SK-N-DZ (cell line): ENCODE measurements at regions not wholly inside any gene's neighbourhood (a gene's known extent, or its start where the extent isn't known, plus 50 kb on each side); places are given as distances from the start of the nearest gene placed in this dataset.
A peak's percentile ranks its signal among the peaks of the same experiment; 100 is the strongest.
"Not testable (repeated sequence)": the region's sequence is repeated elsewhere in the genome, so short reads cannot be mapped to it uniquely, and the experiment has no call there.

Source experiments
- DNase-seq: peaks from one replicate; pipeline ENCODE4 v3.0.0-alpha.2; 2015; ENCODE audit warnings: low spot score

DNA sequence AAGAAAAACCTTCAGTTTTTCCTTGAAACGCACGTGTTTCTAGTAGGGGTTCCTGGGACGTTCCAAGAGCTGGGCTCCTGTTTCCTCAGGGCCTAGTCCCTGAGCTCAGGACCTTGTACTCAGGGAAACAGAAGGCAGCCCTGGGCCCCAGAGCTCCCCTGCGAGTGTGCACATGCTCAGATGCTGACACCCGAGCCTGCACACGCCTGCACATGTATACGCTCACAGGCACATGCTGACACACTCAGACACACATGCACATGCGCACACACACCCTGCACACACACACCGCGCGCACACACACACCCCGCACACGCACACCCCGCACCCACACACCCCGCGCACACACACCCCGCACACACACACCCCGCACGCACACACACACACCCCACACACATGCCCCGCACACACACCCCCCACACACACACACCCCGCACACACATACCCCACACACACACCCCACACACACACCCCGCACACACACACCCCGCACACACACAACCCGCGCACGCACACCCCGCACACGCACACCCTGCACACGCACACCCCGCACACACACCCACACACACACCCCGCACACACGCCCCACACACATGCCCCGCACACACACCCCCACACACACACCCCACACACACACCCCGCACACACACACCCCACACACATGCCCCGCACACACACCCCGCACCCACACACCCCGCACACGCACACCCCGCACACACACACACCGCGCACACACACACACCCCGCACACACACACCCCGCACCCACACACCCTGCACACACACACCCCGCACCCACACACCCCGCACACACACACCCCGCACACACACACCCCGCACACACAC lies 52.2 kb downstream of the CALML3 start:
- peak; percentile 64 for DNase-seq

DNA sequence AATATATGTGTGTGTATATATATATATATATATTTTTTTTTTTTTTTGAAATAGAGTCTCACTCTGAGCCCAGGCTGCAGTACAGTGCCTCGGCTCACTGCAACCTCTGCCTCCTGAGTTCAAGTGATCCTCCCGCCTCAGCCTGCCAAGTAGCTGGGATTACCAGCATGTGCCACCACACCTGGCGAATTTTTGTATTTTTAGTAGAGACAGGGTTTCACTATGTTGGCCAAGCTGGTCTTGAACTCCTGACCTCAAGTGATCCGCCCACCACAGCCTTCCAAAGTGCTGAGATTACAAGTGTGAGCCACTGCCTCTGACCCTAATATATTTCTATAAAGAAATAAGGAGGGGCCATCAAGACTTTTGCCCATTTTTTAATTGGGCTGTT lies 55.3 kb downstream of the CALML3 start:
- not testable (repeated sequence) for DNase-seq

DNA sequence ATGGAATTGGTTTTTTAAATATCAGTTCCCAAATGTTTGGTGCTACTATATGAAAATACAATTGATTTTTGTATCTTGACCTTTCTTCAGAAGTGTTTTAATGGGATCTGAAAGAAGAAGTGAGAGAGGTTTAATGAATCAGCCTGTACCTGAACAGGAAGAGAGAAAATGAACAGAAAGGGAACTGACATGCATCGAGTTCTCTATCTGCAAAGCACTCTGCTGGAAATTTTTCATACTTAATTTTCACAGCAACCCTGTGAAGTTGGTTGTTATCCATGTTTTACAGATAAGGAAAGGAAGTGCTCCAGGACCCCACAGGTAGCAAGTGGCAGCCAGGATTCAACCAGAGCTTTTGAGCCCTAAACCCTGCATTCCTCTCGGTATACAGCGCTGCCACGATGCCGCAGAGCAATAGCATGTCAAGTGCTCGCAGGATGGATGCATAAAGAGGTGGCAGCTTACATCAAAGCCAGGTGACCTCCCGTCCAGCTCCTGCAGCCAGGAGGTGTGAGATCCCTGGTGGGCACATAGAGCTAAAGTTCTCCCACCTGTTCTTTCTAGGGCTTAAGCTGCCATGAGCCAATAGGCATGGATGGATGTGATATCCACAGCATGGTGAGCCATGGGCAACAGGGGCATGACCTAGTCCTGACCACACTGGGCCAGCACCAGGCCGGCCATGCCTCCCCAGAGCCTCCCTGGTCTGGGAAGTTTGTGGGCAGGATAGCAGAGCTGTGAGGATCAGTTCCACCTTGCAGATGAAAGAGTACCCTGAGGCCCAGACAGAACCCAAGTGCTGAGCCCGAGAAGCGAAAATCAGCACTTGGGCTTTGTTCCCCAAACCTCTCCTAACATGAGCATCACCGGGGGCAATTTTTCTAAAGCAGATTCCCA lies 57.2 kb downstream of the CALML3 start:
- no peak for DNase-seq

DNA sequence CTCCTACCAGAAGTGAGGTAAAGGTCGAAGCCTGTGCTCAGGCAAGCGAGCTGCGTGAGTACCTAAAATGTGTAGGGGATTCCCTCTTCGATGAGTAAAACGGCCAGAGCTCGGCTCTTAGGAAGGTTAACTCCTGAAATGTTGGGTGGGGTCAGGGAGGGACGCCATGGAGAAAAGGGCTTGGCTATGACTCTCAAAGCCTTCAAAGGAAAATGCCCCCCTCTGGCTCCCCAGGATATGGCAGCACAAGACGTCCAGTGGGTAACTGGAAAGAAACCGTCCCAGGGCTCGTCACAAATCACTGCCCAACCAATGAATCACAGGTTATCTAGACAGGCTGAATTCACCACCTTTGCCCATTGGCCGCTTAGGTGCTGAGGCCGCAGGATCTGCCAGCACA lies 58.0 kb downstream of the CALML3 start:
- no peak for DNase-seq

DNA sequence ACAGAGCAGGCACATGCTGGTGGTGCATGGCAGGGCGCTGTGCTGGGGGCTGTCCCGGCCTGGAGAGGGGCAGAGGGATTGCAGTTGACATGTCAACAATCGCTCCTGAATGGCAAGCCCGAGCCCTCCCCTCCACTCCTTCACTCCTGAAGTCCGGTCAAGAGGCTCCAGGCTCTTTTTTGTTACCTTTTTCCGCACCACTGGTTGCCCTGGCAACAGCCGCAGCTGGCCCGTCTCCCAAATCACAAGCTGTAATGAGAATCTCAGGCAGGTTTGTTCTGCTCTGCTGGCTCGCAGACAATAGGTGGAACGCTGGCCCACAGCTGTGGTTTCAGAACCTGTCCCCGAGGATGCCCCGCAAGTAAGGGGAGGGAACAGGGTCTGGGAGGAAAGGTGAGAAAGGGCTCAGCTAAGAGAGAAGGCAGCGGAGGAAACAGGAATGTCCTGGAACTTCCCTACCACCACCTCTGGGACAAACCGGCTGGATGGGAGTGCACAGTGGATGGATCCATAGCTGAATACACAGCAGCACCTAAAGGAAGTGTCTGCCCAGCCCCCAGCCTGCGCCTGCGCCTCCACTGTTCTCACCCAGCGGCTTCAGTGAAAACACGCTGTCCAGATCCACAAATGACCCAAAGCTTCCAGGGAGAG lies 58.9 kb downstream of the CALML3 start:
- DNase-seq, result peak; percentile 53

DNA sequence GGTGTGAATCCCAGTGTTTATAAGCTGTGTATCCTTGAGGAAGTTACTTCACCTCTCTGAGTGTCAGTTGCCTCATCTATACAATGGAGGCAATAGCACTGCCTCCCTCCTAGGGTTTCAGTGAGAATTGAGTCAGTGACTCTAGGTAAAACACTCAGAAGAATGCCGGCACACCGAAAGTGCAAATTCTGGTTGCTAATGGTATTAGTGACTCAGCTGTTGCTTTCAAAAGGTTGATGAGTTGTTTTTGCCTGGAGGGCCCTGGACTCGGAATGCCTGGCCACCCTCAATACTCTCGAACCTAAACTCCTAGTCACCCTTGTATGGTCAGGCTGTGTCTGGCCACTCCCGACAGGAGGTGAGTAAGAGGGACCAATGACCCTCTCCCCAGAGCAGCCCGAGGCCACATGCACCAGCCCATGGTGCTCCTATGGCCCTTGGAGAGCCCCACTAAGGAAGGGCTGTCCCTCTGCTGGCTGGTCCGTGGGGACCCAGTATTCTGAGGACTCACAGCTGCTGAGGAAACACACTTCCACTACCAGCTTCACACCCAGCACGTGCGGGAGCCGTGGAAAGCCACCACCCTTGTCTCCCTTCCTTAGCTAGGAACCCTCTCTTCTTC lies 60.2 kb downstream of the CALML3 start:
- DNase-seq, result no peak

DNA sequence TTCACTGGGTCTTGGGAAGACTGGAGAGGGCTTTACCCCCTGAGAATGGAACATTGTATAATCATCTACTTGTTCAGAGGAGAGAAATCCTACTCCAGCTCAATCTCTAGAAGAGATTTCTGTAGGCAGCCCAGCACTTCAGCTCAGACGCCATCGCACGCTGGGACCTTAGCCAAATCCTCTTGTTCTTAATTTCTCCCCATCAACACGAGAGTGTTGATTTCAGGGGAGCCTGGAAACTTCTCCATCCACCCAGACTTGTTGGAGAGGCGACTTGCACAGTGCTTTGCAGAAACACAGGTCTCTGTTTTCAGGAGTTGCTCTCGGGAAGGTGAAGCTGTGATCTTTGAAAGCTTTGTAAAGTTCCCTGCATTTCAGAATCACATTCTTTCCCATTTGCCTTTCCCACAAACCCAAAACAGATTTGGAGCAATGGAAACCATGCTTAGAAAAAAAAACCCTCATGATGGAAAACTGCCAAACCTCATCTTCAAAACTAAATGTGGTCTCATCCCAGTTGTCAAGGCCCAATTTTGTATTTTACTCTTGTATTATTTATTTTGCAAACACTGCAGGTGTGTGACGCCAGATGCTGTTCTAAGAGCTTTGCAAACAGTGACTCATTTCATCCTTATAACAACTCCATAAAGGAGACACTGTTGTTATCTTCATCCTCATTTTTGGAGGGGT lies 60.9 kb downstream of the CALML3 start:
- no peak for DNase-seq

DNA sequence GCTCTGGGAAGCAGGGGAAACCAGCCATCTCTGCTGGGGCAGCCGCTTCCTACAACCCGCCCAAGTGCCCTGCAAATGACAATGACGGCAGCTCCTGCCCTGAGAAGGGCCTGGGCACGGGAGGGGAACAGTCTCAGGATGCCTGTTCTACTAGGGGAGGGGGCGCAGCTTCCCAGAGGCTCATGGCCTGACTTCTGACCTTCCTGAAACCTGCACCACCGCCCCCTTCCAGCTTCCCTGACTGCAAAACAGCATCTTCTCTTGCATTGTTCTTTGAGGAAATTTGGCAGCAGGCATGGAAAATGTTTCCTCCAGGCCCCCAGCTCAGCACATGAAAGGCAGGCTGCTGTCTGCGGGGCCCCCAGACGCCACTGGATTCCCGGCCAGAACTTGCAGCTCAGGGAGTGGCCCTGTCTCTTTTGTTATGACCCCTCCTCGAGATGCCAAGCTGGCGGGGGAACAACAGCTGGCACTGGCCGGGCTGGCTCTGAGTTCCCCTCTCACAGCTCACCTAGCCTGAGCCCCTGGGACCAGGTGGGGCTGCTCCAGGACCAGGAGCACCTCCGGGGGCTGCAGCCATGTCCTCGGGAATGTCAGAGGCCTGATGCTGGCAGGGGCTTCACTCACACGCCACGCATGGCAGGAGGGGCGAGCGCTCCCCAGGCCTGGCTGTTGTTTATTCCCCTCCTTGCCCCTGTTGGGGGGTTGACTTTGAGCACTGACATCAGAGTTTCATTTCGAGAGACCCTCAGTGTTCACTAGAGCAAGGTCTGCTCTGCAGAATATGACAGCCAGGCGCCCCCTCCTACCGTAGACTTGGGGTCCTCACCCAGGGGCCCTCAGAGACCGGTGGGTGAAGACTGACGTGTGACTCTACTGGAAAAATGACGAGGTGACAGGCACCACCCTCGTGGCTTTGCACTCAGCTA lies 62.7 kb downstream of the CALML3 start:
- DNase-seq, result no peak

DNA sequence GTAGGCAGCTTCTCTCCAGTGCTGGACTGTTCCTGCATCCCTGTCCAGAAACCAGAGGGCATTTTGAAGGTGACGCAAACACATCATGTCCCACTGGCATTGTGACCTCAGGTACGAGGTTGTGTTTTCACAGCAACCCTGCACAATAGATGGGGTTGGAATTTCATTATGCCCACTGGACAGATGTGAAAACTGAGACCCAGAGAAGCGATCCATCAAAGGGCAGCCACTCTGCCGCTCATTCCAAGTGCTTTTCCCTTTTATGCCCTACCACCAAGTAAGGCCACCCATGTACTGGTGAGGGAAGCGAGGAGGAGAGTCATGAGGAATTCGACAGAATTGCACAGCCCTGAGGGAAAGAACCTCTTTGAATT lies 63.3 kb downstream of the CALML3 start:
- DNase-seq, result no peak

DNA sequence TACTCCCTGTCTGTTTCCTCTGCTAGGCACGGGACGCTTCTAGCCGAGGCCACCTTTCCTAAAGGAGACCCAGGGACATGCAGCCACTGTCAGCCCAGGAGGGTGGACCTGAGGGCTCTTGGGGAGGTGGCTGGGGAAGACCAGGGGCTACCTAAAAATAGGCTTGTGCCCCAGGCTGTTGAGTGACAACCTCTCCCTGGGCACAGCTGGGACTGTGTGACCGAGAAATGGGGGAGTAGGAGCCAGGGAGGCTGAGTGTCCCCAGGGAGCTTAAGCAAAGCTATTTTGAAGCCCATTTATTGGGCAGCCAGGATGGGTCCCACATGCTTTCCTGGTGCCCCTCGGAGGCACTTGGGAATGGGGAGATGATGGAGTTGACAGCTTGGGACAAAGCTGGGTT lies 63.8 kb downstream of the CALML3 start:
- DNase-seq, result no peak
